ENCODE measurements at regions not wholly inside any gene's neighbourhood (a gene's known extent, or its start where the extent isn't known, plus 50 kb on each side); places are given as distances from the start of the nearest gene placed in this dataset.
"Not testable (repeated sequence)": the region's sequence is repeated elsewhere in the genome, so short reads cannot be mapped to it uniquely, and the experiment has no call there.

DNA sequence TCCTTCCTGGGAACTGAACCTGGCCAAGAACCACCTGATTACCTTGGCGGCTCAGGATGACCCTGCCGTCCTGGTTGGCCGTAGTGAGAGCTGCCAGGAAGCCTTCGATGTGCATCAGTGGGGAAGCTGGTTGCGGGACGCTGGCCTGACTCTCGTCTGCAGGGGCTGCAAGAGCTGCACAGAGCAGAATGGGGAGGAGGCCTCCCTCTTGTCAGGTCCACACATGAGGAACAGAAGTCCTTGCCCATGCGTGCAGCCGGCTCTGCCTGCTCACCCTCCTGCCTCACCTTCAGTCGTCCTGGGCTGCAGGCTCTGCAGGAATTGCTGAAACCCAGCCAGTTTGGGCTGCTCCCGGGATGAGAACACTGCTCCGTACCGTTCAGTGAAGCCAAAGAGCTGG, 182.3 kb downstream of the KLRB1 start:
- H3K9me3 ChIP-seq (ENCODE audit: control insufficient read depth in 1 of 2, low read length in 2 of 2); H3K27me3 ChIP-seq (ENCODE audit: control insufficient read depth in 1 of 2, insufficient read depth in 2 of 2, low read length in 2 of 2); H3K4me1 ChIP-seq (ENCODE audit: control insufficient read depth in 1 of 2, insufficient read depth in 2 of 2, low read length in 2 of 2); H3K36me3 ChIP-seq (ENCODE audit: control insufficient read depth in 1 of 2, insufficient read depth in 2 of 2, low read length in 2 of 2); H3K27ac ChIP-seq (ENCODE audit: low read depth, low read length); H3K9ac ChIP-seq (ENCODE audit: low read depth in 1 of 2, low read length in 2 of 2); H3K4me3 ChIP-seq (ENCODE audit: low read depth in 1 of 2, low read length in 2 of 2): not testable (repeated sequence)

DNA sequence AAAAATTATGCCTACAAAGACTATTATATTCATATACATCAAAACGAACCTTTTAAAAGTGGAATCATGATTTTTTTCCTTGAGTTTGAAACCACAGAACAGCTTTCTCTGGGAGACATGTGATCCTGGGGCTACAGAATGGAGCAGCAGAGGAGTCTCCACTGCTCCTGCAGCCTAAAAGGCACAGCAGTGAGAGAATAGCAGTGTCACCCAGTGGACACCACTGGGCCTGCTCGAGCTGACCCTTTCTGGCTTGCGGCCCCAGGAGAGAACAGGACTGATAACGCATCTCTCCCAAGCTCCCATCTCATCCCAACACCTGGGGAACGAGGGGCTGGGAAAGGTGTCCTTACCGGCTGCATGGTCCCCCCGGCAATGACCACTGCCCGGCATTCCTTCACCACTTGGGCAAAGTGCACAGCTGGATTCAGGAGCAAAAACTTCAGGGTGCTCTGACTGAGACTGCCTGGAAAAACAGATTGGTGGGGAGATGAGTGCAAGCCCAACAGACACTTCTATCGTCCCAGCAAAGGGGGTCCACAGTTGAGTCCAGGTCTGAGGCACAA, 183.5 kb downstream of the KLRB1 start:
- not testable (repeated sequence) for H3K9me3 ChIP-seq (ENCODE audit: control insufficient read depth in 1 of 2, low read length in 2 of 2); H3K4me3 ChIP-seq (ENCODE audit: low read depth in 1 of 2, low read length in 2 of 2); H3K36me3 ChIP-seq (ENCODE audit: control insufficient read depth in 1 of 2, insufficient read depth in 2 of 2, low read length in 2 of 2); H3K4me1 ChIP-seq (ENCODE audit: control insufficient read depth in 1 of 2, insufficient read depth in 2 of 2, low read length in 2 of 2); H3K27me3 ChIP-seq (ENCODE audit: control insufficient read depth in 1 of 2, insufficient read depth in 2 of 2, low read length in 2 of 2); H3K9ac ChIP-seq (ENCODE audit: low read depth in 1 of 2, low read length in 2 of 2); H3K27ac ChIP-seq (ENCODE audit: low read depth, low read length)

DNA sequence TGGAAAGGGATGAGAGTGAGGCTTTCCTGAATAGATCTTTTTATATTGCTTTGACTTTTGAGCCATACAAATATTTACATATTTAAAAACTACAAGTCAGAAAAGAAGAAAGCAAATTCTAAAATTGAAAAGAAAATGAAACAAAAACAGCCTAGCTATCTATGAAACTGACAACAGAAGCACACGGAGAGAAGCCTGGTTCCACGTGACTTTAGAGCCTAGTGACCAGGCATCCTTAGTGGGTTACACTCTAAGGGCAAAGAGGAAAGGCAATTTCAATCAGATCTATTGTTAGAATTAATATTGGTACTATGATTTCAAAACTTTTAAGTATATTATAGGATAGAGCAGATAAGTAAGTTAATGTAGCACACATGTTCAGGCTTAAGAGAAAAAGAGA, 185.0 kb downstream of the KLRB1 start:
- H3K27me3 ChIP-seq (ENCODE audit: control insufficient read depth in 1 of 2, insufficient read depth in 2 of 2, low read length in 2 of 2); H3K4me3 ChIP-seq (ENCODE audit: low read depth in 1 of 2, low read length in 2 of 2); H3K9me3 ChIP-seq (ENCODE audit: control insufficient read depth in 1 of 2, low read length in 2 of 2); H3K9ac ChIP-seq (ENCODE audit: low read depth in 1 of 2, low read length in 2 of 2); H3K27ac ChIP-seq (ENCODE audit: low read depth, low read length); H3K4me1 ChIP-seq (ENCODE audit: control insufficient read depth in 1 of 2, insufficient read depth in 2 of 2, low read length in 2 of 2); H3K36me3 ChIP-seq (ENCODE audit: control insufficient read depth in 1 of 2, insufficient read depth in 2 of 2, low read length in 2 of 2): not testable (repeated sequence)

DNA sequence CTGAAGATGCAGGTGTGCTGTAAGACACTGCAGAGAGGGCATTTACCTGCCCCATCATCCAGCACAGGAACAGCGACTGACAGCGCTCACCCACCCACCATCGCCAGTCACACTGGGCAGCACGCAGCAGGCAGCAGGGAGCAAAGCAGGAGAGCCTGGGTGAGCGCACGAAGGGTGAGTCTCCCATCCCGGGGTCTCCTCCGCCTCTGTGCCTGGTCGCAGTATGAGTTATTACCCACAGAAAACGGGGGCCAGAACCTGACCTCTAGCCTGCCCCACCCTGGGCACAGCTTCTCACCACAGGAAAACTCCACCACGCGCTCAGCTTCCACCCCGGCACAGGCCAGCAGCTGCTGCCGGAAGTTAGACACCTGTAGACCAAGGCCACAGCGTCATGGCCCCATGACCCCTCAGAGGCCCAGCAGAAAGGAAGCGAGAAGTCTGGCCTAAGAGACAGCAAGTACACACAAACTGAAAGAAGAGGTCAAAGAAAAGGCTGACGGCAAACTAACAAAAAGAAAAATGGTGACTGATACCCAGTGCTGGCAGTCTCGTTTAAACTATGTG, 186.1 kb downstream of the KLRB1 start:
- H3K27me3 ChIP-seq (ENCODE audit: control insufficient read depth in 1 of 2, insufficient read depth in 2 of 2, low read length in 2 of 2); H3K36me3 ChIP-seq (ENCODE audit: control insufficient read depth in 1 of 2, insufficient read depth in 2 of 2, low read length in 2 of 2); H3K27ac ChIP-seq (ENCODE audit: low read depth, low read length); H3K4me1 ChIP-seq (ENCODE audit: control insufficient read depth in 1 of 2, insufficient read depth in 2 of 2, low read length in 2 of 2); H3K4me3 ChIP-seq (ENCODE audit: low read depth in 1 of 2, low read length in 2 of 2); H3K9me3 ChIP-seq (ENCODE audit: control insufficient read depth in 1 of 2, low read length in 2 of 2); H3K9ac ChIP-seq (ENCODE audit: low read depth in 1 of 2, low read length in 2 of 2): not testable (repeated sequence)

DNA sequence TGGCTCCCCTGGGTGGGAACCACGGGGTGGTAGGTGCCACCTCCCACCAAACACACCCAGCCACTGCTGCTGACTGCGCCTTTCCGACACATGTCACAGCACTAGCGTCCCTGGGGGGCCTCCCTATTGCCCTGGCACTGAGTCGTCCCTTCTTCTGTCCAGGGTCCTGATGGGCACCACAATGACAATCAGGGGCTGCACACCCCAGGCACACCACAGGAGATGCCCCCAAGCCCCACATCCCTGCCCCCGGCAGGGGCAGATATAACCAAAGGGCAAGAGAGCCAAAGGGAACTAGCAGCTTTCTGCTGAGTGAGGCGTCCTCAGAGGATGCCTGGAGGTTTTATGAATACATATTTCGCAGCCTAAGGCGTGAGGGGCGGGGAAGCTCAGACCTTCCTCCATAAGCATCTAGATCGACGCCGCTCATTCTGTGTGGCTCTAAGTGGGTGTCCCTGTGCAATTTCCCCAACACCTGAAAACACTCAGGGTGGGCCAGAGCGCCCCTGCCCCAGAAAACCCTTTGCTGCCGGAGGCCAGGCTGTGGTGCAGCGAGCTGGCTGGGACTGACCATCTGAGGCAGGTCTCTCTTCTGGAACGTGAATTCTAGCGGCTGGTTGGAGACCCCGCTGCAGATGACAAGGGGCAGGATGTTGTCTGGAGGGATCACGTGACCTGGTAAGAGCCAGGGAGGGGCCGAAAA, 186.7 kb downstream of the KLRB1 start:
- not testable (repeated sequence) for H3K9me3 ChIP-seq (ENCODE audit: control insufficient read depth in 1 of 2, low read length in 2 of 2); H3K9ac ChIP-seq (ENCODE audit: low read depth in 1 of 2, low read length in 2 of 2); H3K4me3 ChIP-seq (ENCODE audit: low read depth in 1 of 2, low read length in 2 of 2); H3K27ac ChIP-seq (ENCODE audit: low read depth, low read length); H3K4me1 ChIP-seq (ENCODE audit: control insufficient read depth in 1 of 2, insufficient read depth in 2 of 2, low read length in 2 of 2); H3K27me3 ChIP-seq (ENCODE audit: control insufficient read depth in 1 of 2, insufficient read depth in 2 of 2, low read length in 2 of 2); H3K36me3 ChIP-seq (ENCODE audit: control insufficient read depth in 1 of 2, insufficient read depth in 2 of 2, low read length in 2 of 2)

DNA sequence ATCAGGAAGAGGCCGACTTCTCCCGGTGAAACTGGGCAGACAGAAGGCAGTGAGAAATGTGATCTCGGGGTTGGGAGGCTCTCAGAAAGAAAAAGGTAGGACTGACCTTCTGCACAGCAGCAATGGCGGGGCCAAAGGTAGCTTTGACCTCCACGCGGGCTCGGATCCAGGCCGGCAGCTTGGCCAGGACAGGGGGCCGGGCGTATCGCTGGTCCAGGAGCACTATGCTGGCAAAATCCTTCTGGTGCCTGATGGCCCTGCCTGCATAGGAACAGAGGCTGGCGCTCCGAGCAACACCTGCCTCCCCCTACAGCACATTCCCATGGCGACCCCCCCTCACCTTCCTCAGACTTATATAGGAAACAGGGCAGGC, 189.1 kb downstream of the KLRB1 start:
- H3K4me1 ChIP-seq (ENCODE audit: control insufficient read depth in 1 of 2, insufficient read depth in 2 of 2, low read length in 2 of 2); H3K27me3 ChIP-seq (ENCODE audit: control insufficient read depth in 1 of 2, insufficient read depth in 2 of 2, low read length in 2 of 2); H3K36me3 ChIP-seq (ENCODE audit: control insufficient read depth in 1 of 2, insufficient read depth in 2 of 2, low read length in 2 of 2); H3K9ac ChIP-seq (ENCODE audit: low read depth in 1 of 2, low read length in 2 of 2); H3K4me3 ChIP-seq (ENCODE audit: low read depth in 1 of 2, low read length in 2 of 2); H3K27ac ChIP-seq (ENCODE audit: low read depth, low read length); H3K9me3 ChIP-seq (ENCODE audit: control insufficient read depth in 1 of 2, low read length in 2 of 2): not testable (repeated sequence)

DNA sequence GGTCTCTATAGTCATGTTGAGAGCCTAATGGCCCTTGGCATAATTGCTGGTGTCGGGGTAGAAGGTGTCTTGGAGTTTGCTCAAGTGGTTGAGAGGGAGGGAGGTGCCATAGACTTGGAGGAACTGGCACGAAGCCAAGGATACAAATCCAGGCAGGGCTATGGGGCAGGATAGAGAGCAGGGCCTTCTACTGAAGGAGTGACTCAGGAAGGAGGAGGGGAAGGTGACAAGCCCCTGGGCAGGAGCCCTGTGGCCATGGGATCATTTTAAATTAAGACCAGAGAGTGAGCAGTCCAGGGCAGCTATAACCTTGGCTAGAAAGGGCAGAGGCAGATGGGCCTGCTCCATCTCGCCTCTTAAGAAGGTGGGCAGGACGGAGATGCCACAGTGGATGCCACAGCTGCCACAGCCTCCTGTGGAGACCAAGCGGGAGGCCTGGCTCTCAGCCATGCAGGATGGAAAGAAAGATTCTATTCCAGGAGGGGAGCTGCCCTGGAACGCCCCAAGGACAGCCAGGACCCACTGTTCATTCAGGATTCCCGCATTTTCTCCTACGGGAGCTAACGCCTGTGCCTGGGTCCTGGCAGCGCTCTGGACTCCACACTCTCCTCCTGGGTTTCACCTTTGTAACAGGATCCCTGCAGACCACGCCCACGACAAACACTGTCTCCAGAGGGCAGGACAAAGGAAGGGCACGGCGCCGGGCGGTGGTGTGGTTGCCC, 189.6 kb downstream of the KLRB1 start:
- not testable (repeated sequence) for H3K27me3 ChIP-seq (ENCODE audit: control insufficient read depth in 1 of 2, insufficient read depth in 2 of 2, low read length in 2 of 2); H3K27ac ChIP-seq (ENCODE audit: low read depth, low read length)

DNA sequence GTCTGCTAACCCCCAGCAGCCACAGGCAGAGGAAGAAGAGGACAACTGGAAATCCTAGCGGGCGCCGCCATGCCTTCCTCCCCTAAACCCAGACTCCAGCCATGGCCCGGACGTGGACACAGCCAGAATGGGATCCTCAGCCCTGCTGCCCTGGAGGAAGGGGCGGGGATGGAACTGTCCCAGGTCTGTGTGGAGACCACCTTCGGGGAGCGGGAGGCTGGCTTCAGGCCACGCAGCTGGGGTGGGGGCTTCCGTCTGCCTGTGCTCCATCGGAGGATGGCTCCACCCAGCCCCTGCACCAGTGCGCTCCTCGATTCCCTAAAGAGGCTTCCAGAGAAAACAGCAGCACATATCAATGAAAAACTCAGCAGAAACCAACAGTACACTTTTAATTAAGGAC, 190.4 kb downstream of the KLRB1 start:
- not testable (repeated sequence) for H3K36me3 ChIP-seq (ENCODE audit: control insufficient read depth in 1 of 2, insufficient read depth in 2 of 2, low read length in 2 of 2); H3K4me3 ChIP-seq (ENCODE audit: low read depth in 1 of 2, low read length in 2 of 2); H3K9ac ChIP-seq (ENCODE audit: low read depth in 1 of 2, low read length in 2 of 2)

More for the DNA sequence above, 189.6 kb downstream of the KLRB1 start:
- H3K36me3 ChIP-seq (ENCODE audit: control insufficient read depth in 1 of 2, insufficient read depth in 2 of 2, low read length in 2 of 2); H3K4me1 ChIP-seq (ENCODE audit: control insufficient read depth in 1 of 2, insufficient read depth in 2 of 2, low read length in 2 of 2); H3K9me3 ChIP-seq (ENCODE audit: control insufficient read depth in 1 of 2, low read length in 2 of 2); H3K4me3 ChIP-seq (ENCODE audit: low read depth in 1 of 2, low read length in 2 of 2); H3K9ac ChIP-seq (ENCODE audit: low read depth in 1 of 2, low read length in 2 of 2): not testable (repeated sequence)

DNA sequence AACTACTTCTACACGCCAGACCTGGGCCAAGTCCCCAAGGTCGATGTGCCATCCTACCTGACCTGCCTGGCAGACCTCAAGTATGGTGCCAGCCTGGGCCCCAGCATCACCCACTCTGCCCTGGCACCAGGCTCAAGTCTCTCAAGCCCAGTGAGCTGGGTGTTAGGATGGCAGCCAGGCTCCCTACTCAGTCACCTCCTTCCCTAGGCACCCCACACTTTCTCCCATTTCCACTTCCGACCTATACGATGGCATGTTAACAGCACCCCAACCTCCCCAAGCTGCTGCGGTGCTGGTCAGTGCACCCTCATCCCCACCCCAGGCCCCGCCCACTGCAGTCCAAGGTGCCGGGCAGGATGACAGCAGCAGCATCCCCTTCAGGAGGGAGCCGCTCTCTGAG, 191.4 kb downstream of the KLRB1 start:
- H3K4me3 ChIP-seq (ENCODE audit: low read depth in 1 of 2, low read length in 2 of 2); H3K27ac ChIP-seq (ENCODE audit: low read depth, low read length); H3K27me3 ChIP-seq (ENCODE audit: control insufficient read depth in 1 of 2, insufficient read depth in 2 of 2, low read length in 2 of 2); H3K9ac ChIP-seq (ENCODE audit: low read depth in 1 of 2, low read length in 2 of 2); H3K4me1 ChIP-seq (ENCODE audit: control insufficient read depth in 1 of 2, insufficient read depth in 2 of 2, low read length in 2 of 2); H3K36me3 ChIP-seq (ENCODE audit: control insufficient read depth in 1 of 2, insufficient read depth in 2 of 2, low read length in 2 of 2); H3K9me3 ChIP-seq (ENCODE audit: control insufficient read depth in 1 of 2, low read length in 2 of 2): not testable (repeated sequence)

More for the DNA sequence above, 190.4 kb downstream of the KLRB1 start:
- not testable (repeated sequence) for H3K27ac ChIP-seq (ENCODE audit: low read depth, low read length); H3K27me3 ChIP-seq (ENCODE audit: control insufficient read depth in 1 of 2, insufficient read depth in 2 of 2, low read length in 2 of 2); H3K4me1 ChIP-seq (ENCODE audit: control insufficient read depth in 1 of 2, insufficient read depth in 2 of 2, low read length in 2 of 2); H3K9me3 ChIP-seq (ENCODE audit: control insufficient read depth in 1 of 2, low read length in 2 of 2)

DNA sequence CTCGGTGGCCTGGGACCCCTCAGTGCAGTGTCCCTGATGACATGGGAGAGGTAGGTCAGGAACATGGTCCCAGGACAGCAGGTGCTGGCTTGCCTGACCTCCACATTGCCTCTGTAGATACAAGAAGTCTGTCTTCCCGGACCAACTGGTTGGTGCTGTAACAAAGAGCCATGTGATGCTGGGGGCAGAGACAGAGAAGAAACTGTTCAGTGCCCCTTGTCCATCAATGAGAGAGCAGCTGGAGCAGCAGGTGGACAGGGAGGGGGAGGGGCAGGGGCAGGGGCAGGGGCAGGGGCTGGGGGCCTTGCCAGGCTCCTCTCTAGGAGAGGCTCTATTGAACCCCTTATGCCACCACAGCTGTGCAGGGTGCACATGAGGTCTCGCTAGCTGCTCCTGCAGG, 191.8 kb downstream of the KLRB1 start:
- not testable (repeated sequence) for H3K27ac ChIP-seq (ENCODE audit: low read depth, low read length); H3K4me1 ChIP-seq (ENCODE audit: control insufficient read depth in 1 of 2, insufficient read depth in 2 of 2, low read length in 2 of 2); H3K9ac ChIP-seq (ENCODE audit: low read depth in 1 of 2, low read length in 2 of 2); H3K4me3 ChIP-seq (ENCODE audit: low read depth in 1 of 2, low read length in 2 of 2); H3K9me3 ChIP-seq (ENCODE audit: control insufficient read depth in 1 of 2, low read length in 2 of 2); H3K27me3 ChIP-seq (ENCODE audit: control insufficient read depth in 1 of 2, insufficient read depth in 2 of 2, low read length in 2 of 2); H3K36me3 ChIP-seq (ENCODE audit: control insufficient read depth in 1 of 2, insufficient read depth in 2 of 2, low read length in 2 of 2)

Measured in duodenal mucosa (tissue), 2 donors.